Stomach (tissue), 8 donors: ENCODE measurements at regions not wholly inside any gene's neighbourhood (a gene's known extent, or its start where the extent isn't known, plus 50 kb on each side); places are given as distances from the start of the nearest gene placed in this dataset.

ENCODE experiments used
- DNase-seq, 2 donors: peaks; one replicate each; pipeline versions ENCODE4 v3.0.0 to v3.0.0-alpha.2; 2013 to 2019
- H3K27ac ChIP-seq, 5 donors: fragments of 200-600 bp in 4 of 5; sonication (generic) in 4 of 5; one replicate each; pipeline ENCODE4 v1.5.1; 2013 to 2019; ENCODE audit warnings: mild to moderate bottlenecking in 1 of 5, moderate library complexity in 1 of 5
- H3K27me3 ChIP-seq, 3 donors: fragments of 200-600 bp; sonication (generic); one replicate each; pipeline ENCODE4 v1.5.1; 2017 to 2019; ENCODE audit warnings: mixed run types in 1 of 3
- H3K36me3 ChIP-seq, 4 donors: fragments of 200-600 bp; sonication (generic); 1 replicate in 3 of 4; 2 replicates in 1 of 4; pipeline ENCODE4 v1.5.1; 2016 to 2019
- H3K4me1 ChIP-seq, 4 donors: fragments of 200-600 bp; sonication (generic); one replicate each; pipeline ENCODE4 v1.5.1; 2016 to 2019
- H3K4me3 ChIP-seq, 4 donors: fragments of 200-600 bp; sonication (generic) in 3 of 4; one replicate each; pipeline ENCODE4 v1.5.1; 2016 to 2019; ENCODE audit warnings: mild to moderate bottlenecking in 1 of 4
- H3K9me3 ChIP-seq, 4 donors: fragments of 200-600 bp; sonication (generic); one replicate each; pipeline ENCODE4 v1.5.1; 2016 to 2019
- CTCF ChIP-seq, 7 experiments: fragments of 450-650 bp in 4 of 7; fragments of 200-600 bp in 3 of 7; sonication (generic) in 3 of 7; IDR thresholded peaks; one replicate each; pipeline ENCODE4 v1.5.1; 2016 to 2019; ENCODE audit warnings: antibody characterized with exemption in 7 of 7, control low read depth in 2 of 7, mild to moderate bottlenecking in 1 of 7
- EP300 ChIP-seq: sonication (generic); formaldehyde crosslinking; IDR thresholded peaks from one replicate; pipeline ENCODE4 v1.6.1; 2017; ENCODE audit warnings: antibody characterized with exemption
- POLR2A ChIP-seq, 4 donors: fragments of 450-650 bp; IDR thresholded peaks; one replicate each; pipeline ENCODE4 v1.6.1; 2016; ENCODE audit warnings: antibody characterized with exemption in 4 of 4, control low read depth in 2 of 4, mild to moderate bottlenecking in 1 of 4, moderate library complexity in 1 of 4
- POLR2AphosphoS5 ChIP-seq, 3 donors: sonication (generic); formaldehyde crosslinking; IDR thresholded peaks; one replicate each; pipeline ENCODE4 v1.6.1; 2016; ENCODE audit warnings: antibody characterized with exemption in 3 of 3
- WGBS, 5 donors: extraction: QIAGEN DNeasy Blood & Tissue Kit in 3 of 5; methylation state at CpG; one replicate each; pipeline versions ENCODE4 v1.1.5 to v1.1.7; 2013 to 2018; 5-methylcytosine and 5-hydroxymethylcytosine counted together
- intact Hi-C: fragments of 100-400 bp; cut with DNase I; formaldehyde crosslinking; loops from one replicate; pipeline ENCODE4 v1.15.1; 2023; ENCODE audit warnings: low total_unique reads
- donor health status: healthy with polysubstance abuse.
- donor health status: Bipolar disorder and iron deficiency.
- donor health status: healthy.

GRCh38 chr2:223107825-223108224 lies 55.8 kb downstream of the KCNE4 start:
- DNase-seq, result no peak
- no peaks in the 10 kb centered on the region for H3K9me3 ChIP-seq
- TF ChIP-seq EP300 (no peak), POLR2AphosphoS5 (IDR thresholded peaks at IDR 0.05) (no peak), CTCF (IDR thresholded peaks at IDR 0.05) (no peak), POLR2A (IDR thresholded peaks at IDR 0.05) (no peak)
- H3K4me3 ChIP-seq, result no peak overlapping the region
- no peaks in the 10 kb centered on the region for H3K36me3 ChIP-seq
- H3K27ac ChIP-seq, result no peak overlapping the region
- H3K4me1 ChIP-seq, result no peaks in the 10 kb centered on the region
- intact Hi-C loops, result loop anchor here (10.0 kb wide), 1 partner anchor 133 kb away; no protein-coding TSS in a partner anchor
- 38 to 70% (median 59%) methylated on average over 1 of the region's 1 CpG for WGBS, 5 donors
- no peaks in the 10 kb centered on the region for H3K27me3 ChIP-seq

GRCh38 chr2:223108351-223109050 lies 56.5 kb downstream of the KCNE4 start:
- H3K9me3 ChIP-seq, result no peaks in the 10 kb centered on the region
- no peaks in the 10 kb centered on the region for H3K36me3 ChIP-seq
- TF ChIP-seq CTCF (IDR thresholded peaks at IDR 0.05), result no peak
- TF ChIP-seq POLR2A (IDR thresholded peaks at IDR 0.05), result no peak
- TF ChIP-seq POLR2AphosphoS5 (IDR thresholded peaks at IDR 0.05), result peak in 1 of 3 donors; percentile 10
- intact Hi-C loops, result loop anchor here (10.0 kb wide), 1 partner anchor 134 kb away; no protein-coding TSS in a partner anchor
- H3K27ac ChIP-seq, result no peak overlapping the region
- no peaks in the 10 kb centered on the region for H3K27me3 ChIP-seq
- no peaks in the 10 kb centered on the region for H3K4me1 ChIP-seq
- H3K4me3 ChIP-seq, result no peak overlapping the region
- WGBS, 5 donors, result 40 to 72% (median 51%) methylated on average over 5 of the region's 5 CpGs
- peak in 1 of 2 donors; percentile 30 for DNase-seq

GRCh38 chr2:223109341-223109740 lies 57.4 kb downstream of the KCNE4 start:
- intact Hi-C loops, result loop anchor here (10.0 kb wide), 1 partner anchor 135 kb away; no protein-coding TSS in a partner anchor
- Histone ChIP-seq H3K27ac (no peak overlapping the region), H3K36me3 (no peaks in the 10 kb centered on the region), H3K4me1 (no peaks in the 10 kb centered on the region), H3K9me3 (no peaks in the 10 kb centered on the region), H3K4me3 (no peak overlapping the region), H3K27me3 (no peaks in the 10 kb centered on the region)
- TF ChIP-seq POLR2AphosphoS5 (IDR thresholded peaks at IDR 0.05) (no peak), CTCF (IDR thresholded peaks at IDR 0.05) (no peak), POLR2A (IDR thresholded peaks at IDR 0.05) (no peak), EP300 (no peak)
- no peak for DNase-seq
- WGBS, 5 donors, result 47 to 68% (median 52%) methylated on average over 3 of the region's 3 CpGs

GRCh38 chr2:223113161-223113560 lies 61.2 kb downstream of the KCNE4 start:
- TF ChIP-seq POLR2AphosphoS5 (IDR thresholded peaks at IDR 0.05), result no peak
- no peak for TF ChIP-seq CTCF (IDR thresholded peaks at IDR 0.05)
- TF ChIP-seq POLR2A (IDR thresholded peaks at IDR 0.05), result no peak
- H3K4me3 ChIP-seq, result no peak overlapping the region
- no peaks in the 10 kb centered on the region for H3K36me3 ChIP-seq
- intact Hi-C loops, result no loop called here
- no peaks in the 10 kb centered on the region for H3K27me3 ChIP-seq
- H3K4me1 ChIP-seq, result no peaks in the 10 kb centered on the region
- H3K27ac ChIP-seq, result no peak overlapping the region
- DNase-seq, result no peak
- H3K9me3 ChIP-seq, result no peaks in the 10 kb centered on the region
